HepG2 (cell line): ENCODE measurements at regions not wholly inside any gene's neighbourhood (a gene's known extent, or its start where the extent isn't known, plus 50 kb on each side); places are given as distances from the start of the nearest gene placed in this dataset.

Experiments
- ATAC-seq: fragments of 200-7000 bp; cut with Tn5 transposase; 3 replicates; pipeline ENCODE4 v1.9.1; 2020; ENCODE audit warnings: mild to moderate bottlenecking, moderate library complexity
- BruUV-seq: library from RNA; stranded (reverse); fragments of 400-500 nt; replicated peaks from 2 replicates; lab custom pipeline; 2021; lab: Mats Ljungman, UMichigan
- CTCF ChIA-PET: fragments of 300-600 bp; formaldehyde crosslinking; extraction: SDS; loops from one replicate; lab custom pipeline; 2021; ENCODE audit warnings: low total read pairs, inconsistent platforms, low intra/inter-chr PET ratio; lab: Yijun Ruan, JAX
- POLR2A ChIA-PET: fragments of 350-600 bp; sonication (Branson Sonifier 250); formaldehyde crosslinking; loops from one replicate; lab custom pipeline; 2020; ENCODE audit warnings: antibody characterized with exemption, inconsistent platforms; lab: Yijun Ruan, JAX
- DNase-seq: peaks from one replicate; pipeline ENCODE4 v3.0.0-alpha.2; 2015; ENCODE audit warnings: low spot score
- FAIRE-seq: peaks from 3 replicates; lab custom pipeline; 2011; peaks lifted over from hg19 to GRCh38; lab: Jason Lieb, UNC
- H2AFZ ChIP-seq: one replicate; pipeline ENCODE4 v1.6.1; 2011; ENCODE audit warnings: low read length, inconsistent platforms
- H3K27ac ChIP-seq: fragments of 300-600 bp; 3 replicates; pipeline ENCODE4 v1.8.0; 2011; ENCODE audit warnings: mixed run types, mild to moderate bottlenecking, mixed read lengths, low read length, inconsistent platforms; ENCODE audit not compliant: insufficient read depth; ENCODE audit errors: extremely low read length
- H3K27me3 ChIP-seq, 2 experiments: fragments of 200-600 bp in 1 of 2; 2 replicates in 1 of 2; 3 replicates in 1 of 2; pipeline versions ENCODE4 v1.6.0 to v1.8.0; 2011; ENCODE audit warnings: low read length in 2 of 2, mild to moderate bottlenecking in 2 of 2, moderate library complexity in 2 of 2, inconsistent platforms in 1 of 2; ENCODE audit not compliant: insufficient read depth in 2 of 2, control insufficient read depth in 1 of 2
- H3K36me3 ChIP-seq, 2 experiments: fragments of 200-600 bp in 1 of 2; replicated peaks in 1 of 2; 2 replicates in 1 of 2; 3 replicates in 1 of 2; pipeline versions ENCODE4 v1.5.1 to v1.8.0; 2011; ENCODE audit warnings: low read length in 2 of 2, inconsistent platforms in 1 of 2; ENCODE audit not compliant: insufficient read depth in 2 of 2, control insufficient read depth in 1 of 2
- H3K4me1 ChIP-seq: 2 replicates; pipeline ENCODE4 v1.5.1; 2012; ENCODE audit warnings: low read length, inconsistent platforms; ENCODE audit not compliant: insufficient read depth
- H3K4me2 ChIP-seq: 2 replicates; pipeline ENCODE4 v1.6.0; 2011; ENCODE audit warnings: low read depth, low read length, inconsistent platforms
- H3K4me3 ChIP-seq, 3 experiments: fragments of 200-600 bp in 1 of 3; sonication (generic), shearing (Covaris generic) in 1 of 3; replicated peaks in 1 of 3; 2 replicates each; pipeline ENCODE4 v1.5.1; 2011 to 2016; ENCODE audit warnings: low read length in 3 of 3, inconsistent platforms in 2 of 3, low read depth in 2 of 3, mild to moderate bottlenecking in 2 of 3, control low read depth in 1 of 3, mixed read lengths in 1 of 3; ENCODE audit not compliant: insufficient read depth in 1 of 3
- H3K79me2 ChIP-seq: one replicate; pipeline ENCODE4 v1.6.1; 2011; ENCODE audit warnings: low read length, inconsistent platforms; ENCODE audit not compliant: insufficient read depth
- H3K9ac ChIP-seq: 2 replicates; pipeline ENCODE4 v1.6.0; 2011; ENCODE audit warnings: mild to moderate bottlenecking, low read depth, low read length, inconsistent platforms; ENCODE audit not compliant: insufficient read depth
- H3K9me3 ChIP-seq: 2 replicates; pipeline ENCODE4 v1.5.1; 2012; ENCODE audit warnings: mild to moderate bottlenecking, low read length
- H4K20me1 ChIP-seq: 2 replicates; pipeline ENCODE4 v1.6.0; 2011; ENCODE audit warnings: inconsistent platforms, mild to moderate bottlenecking, low read length, moderate library complexity; ENCODE audit not compliant: insufficient read depth
- DMAP1 ChIP-seq: IDR thresholded peaks from 2 replicates; pipeline ENCODE4 v1.6.1; 2016
- FOXP1 ChIP-seq, 2 experiments: fragments of 450-650 bp in 1 of 2; IDR thresholded peaks; 2 replicates each; pipeline ENCODE4 v1.6.1; 2017 to 2018; ENCODE audit warnings: antibody characterized with exemption in 1 of 2
- JARID2 ChIP-seq: sonication (generic); formaldehyde crosslinking; IDR thresholded peaks from 2 replicates; pipeline ENCODE4 v1.8.1; 2023; ENCODE audit warnings: missing genetic modification reagents, inconsistent platforms; ENCODE audit not compliant: insufficient replicate concordance
- MYNN ChIP-seq: sonication (generic); formaldehyde crosslinking; IDR thresholded peaks from 2 replicates; pipeline ENCODE4 v1.4.0; 2020; ENCODE audit warnings: mild to moderate bottlenecking, low read depth, missing genetic modification reagents
- MZF1 ChIP-seq: sonication (generic); formaldehyde crosslinking; IDR thresholded peaks from 2 replicates; pipeline ENCODE4 v1.8.1; 2023; ENCODE audit warnings: mild to moderate bottlenecking, missing genetic modification reagents, borderline replicate concordance
- NR2F2 ChIP-seq: IDR thresholded peaks from 2 replicates; pipeline ENCODE4 v1.6.1; 2012; ENCODE audit warnings: low read depth, inconsistent platforms, borderline replicate concordance
- RAD51 ChIP-seq: fragments of 450-650 bp; IDR thresholded peaks from 2 replicates; pipeline ENCODE4 v1.6.1; 2016; ENCODE audit warnings: borderline replicate concordance
- REL ChIP-seq: sonication (generic); formaldehyde crosslinking; conservative IDR thresholded peaks from 2 replicates; pipeline ENCODE4 v1.8.0; 2022; ENCODE audit warnings: mild to moderate bottlenecking, missing genetic modification reagents, moderate library complexity
- SATB2 ChIP-seq: sonication (generic); formaldehyde crosslinking; IDR thresholded peaks from 2 replicates; pipeline ENCODE4 v1.5.0; 2020; ENCODE audit warnings: missing genetic modification reagents
- ZNF746 ChIP-seq: sonication (generic); formaldehyde crosslinking; IDR thresholded peaks from 2 replicates; pipeline ENCODE4 v1.8.0; 2022; ENCODE audit warnings: mild to moderate bottlenecking, missing genetic modification reagents
- ZNF816 ChIP-seq: sonication (generic); formaldehyde crosslinking; IDR thresholded peaks from 2 replicates; pipeline ENCODE4 v1.8.0; 2022; ENCODE audit warnings: missing genetic modification reagents, mild to moderate bottlenecking, borderline replicate concordance
- ZNF839 ChIP-seq: sonication (generic); formaldehyde crosslinking; IDR thresholded peaks from 2 replicates; pipeline ENCODE4 v1.4.0; 2020; ENCODE audit warnings: missing genetic modification reagents, mild to moderate bottlenecking, borderline replicate concordance
- WGBS: methylation state at CpG from one replicate; pipeline ENCODE4 v1.1.6; 2017; ENCODE audit warnings: low lambda C conversion rate; 5-methylcytosine and 5-hydroxymethylcytosine counted together
- in situ Hi-C: cut with HindIII; loops from 2 replicates; pipeline ENCODE4 v1.10.0; 2017; ENCODE audit warnings: low pct_unique_long_range_greater_than_20kb; ENCODE audit not compliant: extremely low pct_ligation_motif_present
- intact Hi-C: fragments of 100-400 bp; cut with micrococcal nuclease; formaldehyde crosslinking; loops from one replicate; pipeline ENCODE4 v1.10.0; 2022; ENCODE audit not compliant: unreplicated experiment
- TF ChIP-seq, protein P1 (sequence below): sonication (generic); formaldehyde crosslinking; IDR thresholded peaks from 2 replicates; pipeline ENCODE4 v1.5.0; 2020; ENCODE audit warnings: missing genetic modification reagents
- TF ChIP-seq, protein P2 (sequence below): sonication (generic); formaldehyde crosslinking; IDR thresholded peaks from 2 replicates; pipeline ENCODE4; 2020; ENCODE audit warnings: missing genetic modification reagents, mild to moderate bottlenecking, borderline replicate concordance
- TF ChIP-seq, protein P3 (sequence below): sonication (generic); formaldehyde crosslinking; IDR thresholded peaks from 2 replicates; pipeline ENCODE4 v1.5.0; 2020; ENCODE audit warnings: missing genetic modification reagents

- Histone ChIP-seq H3K9me3 (peaks cover 36% of the 10 kb centered on the region), H3K79me2 (no peaks in the 10 kb centered on the region), H3K27ac (no peak overlapping the region), H3K4me1 (no peaks in the 10 kb centered on the region), H2AFZ (no peak overlapping the region), H3K27me3 (no peaks in the 10 kb centered on the region), H3K4me2 (no peak overlapping the region), H3K4me3 (no peak overlapping the region), H3K36me3 (no peaks in the 10 kb centered on the region), H4K20me1 (no peaks in the 10 kb centered on the region), H3K9ac (no peak overlapping the region)
- FAIRE-seq: no peak
- ChIA-PET CTCF (no interaction called here), POLR2A (no interaction called here)
- no peak for ATAC-seq
- BruUV-seq: no TSS peak
- TF ChIP-seq ZNF839 (CRISPR knock-in tag) (no peak), RAD51 (no peak), MZF1 (no peak), FOXP1 (IDR thresholded peaks at IDR 0.05) (no peak), FOXP1 (CRISPR knock-in tag; IDR thresholded peaks at IDR 0.05) (no peak), REL (CRISPR knock-in tag) (no peak), JARID2 (CRISPR knock-in tag) (no peak), MYNN (no peak)
- TF ChIP-seq, protein P1, sequence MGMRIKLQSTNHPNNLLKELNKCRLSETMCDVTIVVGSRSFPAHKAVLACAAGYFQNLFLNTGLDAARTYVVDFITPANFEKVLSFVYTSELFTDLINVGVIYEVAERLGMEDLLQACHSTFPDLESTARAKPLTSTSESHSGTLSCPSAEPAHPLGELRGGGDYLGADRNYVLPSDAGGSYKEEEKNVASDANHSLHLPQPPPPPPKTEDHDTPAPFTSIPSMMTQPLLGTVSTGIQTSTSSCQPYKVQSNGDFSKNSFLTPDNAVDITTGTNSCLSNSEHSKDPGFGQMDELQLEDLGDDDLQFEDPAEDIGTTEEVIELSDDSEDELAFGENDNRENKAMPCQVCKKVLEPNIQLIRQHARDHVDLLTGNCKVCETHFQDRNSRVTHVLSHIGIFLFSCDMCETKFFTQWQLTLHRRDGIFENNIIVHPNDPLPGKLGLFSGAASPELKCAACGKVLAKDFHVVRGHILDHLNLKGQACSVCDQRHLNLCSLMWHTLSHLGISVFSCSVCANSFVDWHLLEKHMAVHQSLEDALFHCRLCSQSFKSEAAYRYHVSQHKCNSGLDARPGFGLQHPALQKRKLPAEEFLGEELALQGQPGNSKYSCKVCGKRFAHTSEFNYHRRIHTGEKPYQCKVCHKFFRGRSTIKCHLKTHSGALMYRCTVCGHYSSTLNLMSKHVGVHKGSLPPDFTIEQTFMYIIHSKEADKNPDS: no peak
- no peak for DNase-seq
- in situ Hi-C loops: no loop called here
- intact Hi-C loops: no loop called here
- 3% methylated on average over 1 of the region's 1 CpG for WGBS
Observed at GRCh38 chr7:52620849-52621248, 414.6 kb upstream of the POM121L12 start.

- POLR2A ChIA-PET: no interaction called here
- in situ Hi-C loops (no loop called here), intact Hi-C loops (no loop called here)
- no peaks in the 10 kb centered on the region for H3K79me2 ChIP-seq
- no peak overlapping the region for H3K4me2 ChIP-seq
- H3K36me3 ChIP-seq: no peaks in the 10 kb centered on the region
- peaks cover 29% of the 10 kb centered on the region for H3K9me3 ChIP-seq
- H3K4me3 ChIP-seq: no peak overlapping the region
- DNase-seq: no peak
- no peak for ATAC-seq
- FAIRE-seq: no peak
- CTCF ChIA-PET: no interaction called here
- H3K9ac ChIP-seq: no peak overlapping the region
- WGBS: 20% methylated on average over 2 of the region's 2 CpGs
- no peaks in the 10 kb centered on the region for H3K4me1 ChIP-seq
- H3K27ac ChIP-seq: no peak overlapping the region
- no peaks in the 10 kb centered on the region for H4K20me1 ChIP-seq
- BruUV-seq: no TSS peak
- no peak overlapping the region for H2AFZ ChIP-seq
- no peaks in the 10 kb centered on the region for H3K27me3 ChIP-seq
- TF ChIP-seq SATB2 (CRISPR knock-in tag) (no peak), DMAP1 (CRISPR knock-in tag) (no peak), NR2F2 (no peak), ZNF816 (no peak), ZNF746 (no peak)
- TF ChIP-seq, protein P2, sequence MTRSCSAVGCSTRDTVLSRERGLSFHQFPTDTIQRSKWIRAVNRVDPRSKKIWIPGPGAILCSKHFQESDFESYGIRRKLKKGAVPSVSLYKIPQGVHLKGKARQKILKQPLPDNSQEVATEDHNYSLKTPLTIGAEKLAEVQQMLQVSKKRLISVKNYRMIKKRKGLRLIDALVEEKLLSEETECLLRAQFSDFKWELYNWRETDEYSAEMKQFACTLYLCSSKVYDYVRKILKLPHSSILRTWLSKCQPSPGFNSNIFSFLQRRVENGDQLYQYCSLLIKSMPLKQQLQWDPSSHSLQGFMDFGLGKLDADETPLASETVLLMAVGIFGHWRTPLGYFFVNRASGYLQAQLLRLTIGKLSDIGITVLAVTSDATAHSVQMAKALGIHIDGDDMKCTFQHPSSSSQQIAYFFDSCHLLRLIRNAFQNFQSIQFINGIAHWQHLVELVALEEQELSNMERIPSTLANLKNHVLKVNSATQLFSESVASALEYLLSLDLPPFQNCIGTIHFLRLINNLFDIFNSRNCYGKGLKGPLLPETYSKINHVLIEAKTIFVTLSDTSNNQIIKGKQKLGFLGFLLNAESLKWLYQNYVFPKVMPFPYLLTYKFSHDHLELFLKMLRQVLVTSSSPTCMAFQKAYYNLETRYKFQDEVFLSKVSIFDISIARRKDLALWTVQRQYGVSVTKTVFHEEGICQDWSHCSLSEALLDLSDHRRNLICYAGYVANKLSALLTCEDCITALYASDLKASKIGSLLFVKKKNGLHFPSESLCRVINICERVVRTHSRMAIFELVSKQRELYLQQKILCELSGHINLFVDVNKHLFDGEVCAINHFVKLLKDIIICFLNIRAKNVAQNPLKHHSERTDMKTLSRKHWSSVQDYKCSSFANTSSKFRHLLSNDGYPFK (CRISPR knock-in tag): no peak
- TF ChIP-seq, protein P3, sequence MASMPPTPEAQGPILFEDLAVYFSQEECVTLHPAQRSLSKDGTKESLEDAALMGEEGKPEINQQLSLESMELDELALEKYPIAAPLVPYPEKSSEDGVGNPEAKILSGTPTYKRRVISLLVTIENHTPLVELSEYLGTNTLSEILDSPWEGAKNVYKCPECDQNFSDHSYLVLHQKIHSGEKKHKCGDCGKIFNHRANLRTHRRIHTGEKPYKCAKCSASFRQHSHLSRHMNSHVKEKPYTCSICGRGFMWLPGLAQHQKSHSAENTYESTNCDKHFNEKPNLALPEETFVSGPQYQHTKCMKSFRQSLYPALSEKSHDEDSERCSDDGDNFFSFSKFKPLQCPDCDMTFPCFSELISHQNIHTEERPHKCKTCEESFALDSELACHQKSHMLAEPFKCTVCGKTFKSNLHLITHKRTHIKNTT (CRISPR knock-in tag): no peak
Observed at GRCh38 chr7:52616552-52616951, 418.9 kb upstream of the POM121L12 start.
